ENCODE measurements at regions not wholly inside any gene's neighbourhood (a gene's known extent, or its start where the extent isn't known, plus 50 kb on each side); places are given as distances from the start of the nearest gene placed in this dataset.

- Histone ChIP-seq H4K20me1 (ENCODE audit: low read length) (no peaks in the 10 kb centered on the region), H3K79me2 (ENCODE audit: low read length) (no peaks in the 10 kb centered on the region), H3K9me3 (ENCODE audit: low read length) (no peaks in the 10 kb centered on the region), H3K27ac (ENCODE audit: low read length) (no peak overlapping the region), H3F3A (ENCODE audit: low read length, unreplicated experiment) (no peaks in the 10 kb centered on the region), H3K4me1 (ENCODE audit: insufficient read depth, low read length) (no peaks in the 10 kb centered on the region), H3K4me2 (ENCODE audit: low read length) (no peak overlapping the region), H3K9ac (ENCODE audit: low read length) (no peak overlapping the region), H3K9me2 (replicated peaks; ENCODE audit: low read length) (no peaks in the 10 kb centered on the region), H2AFZ (ENCODE audit: low read length) (0 out of 2 replicates have a peak overlapping the region, but pooled peaks have one; percentile 45), H3K27me3 (ENCODE audit: low read length) (no peaks in the 10 kb centered on the region), H3K4me3 (ENCODE audit: low read length) (no peak overlapping the region), H3K36me3 (ENCODE audit: low read depth, low read length) (no peaks in the 10 kb centered on the region)
- DNase-seq (no peak), ATAC-seq (no peak)
- TF ChIP-seq EZH2phosphoT487 (IDR thresholded peaks at IDR 0.05; ENCODE audit: borderline replicate concordance, low read length) = no peak
- no peak for TF ChIP-seq EZH2 (IDR thresholded peaks at IDR 0.05; ENCODE audit: low read length, unreplicated experiment)
- TF ChIP-seq, protein P1, sequence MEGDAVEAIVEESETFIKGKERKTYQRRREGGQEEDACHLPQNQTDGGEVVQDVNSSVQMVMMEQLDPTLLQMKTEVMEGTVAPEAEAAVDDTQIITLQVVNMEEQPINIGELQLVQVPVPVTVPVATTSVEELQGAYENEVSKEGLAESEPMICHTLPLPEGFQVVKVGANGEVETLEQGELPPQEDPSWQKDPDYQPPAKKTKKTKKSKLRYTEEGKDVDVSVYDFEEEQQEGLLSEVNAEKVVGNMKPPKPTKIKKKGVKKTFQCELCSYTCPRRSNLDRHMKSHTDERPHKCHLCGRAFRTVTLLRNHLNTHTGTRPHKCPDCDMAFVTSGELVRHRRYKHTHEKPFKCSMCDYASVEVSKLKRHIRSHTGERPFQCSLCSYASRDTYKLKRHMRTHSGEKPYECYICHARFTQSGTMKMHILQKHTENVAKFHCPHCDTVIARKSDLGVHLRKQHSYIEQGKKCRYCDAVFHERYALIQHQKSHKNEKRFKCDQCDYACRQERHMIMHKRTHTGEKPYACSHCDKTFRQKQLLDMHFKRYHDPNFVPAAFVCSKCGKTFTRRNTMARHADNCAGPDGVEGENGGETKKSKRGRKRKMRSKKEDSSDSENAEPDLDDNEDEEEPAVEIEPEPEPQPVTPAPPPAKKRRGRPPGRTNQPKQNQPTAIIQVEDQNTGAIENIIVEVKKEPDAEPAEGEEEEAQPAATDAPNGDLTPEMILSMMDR (conservative IDR thresholded peaks at IDR 0.05; ENCODE audit: low read depth, low read length) = no peak
- intact Hi-C loops (cut with micrococcal nuclease) = no loop called here
- CTCF ChIA-PET = no interaction called here
- POLR2A ChIA-PET (ENCODE audit: unreplicated experiment) = no interaction called here
- BruUV-seq (replicated peaks) = no TSS peak
Measured at GRCh38 chr4:171588764-171589163, 224.4 kb upstream of the GALNTL6 start.

DNA sequence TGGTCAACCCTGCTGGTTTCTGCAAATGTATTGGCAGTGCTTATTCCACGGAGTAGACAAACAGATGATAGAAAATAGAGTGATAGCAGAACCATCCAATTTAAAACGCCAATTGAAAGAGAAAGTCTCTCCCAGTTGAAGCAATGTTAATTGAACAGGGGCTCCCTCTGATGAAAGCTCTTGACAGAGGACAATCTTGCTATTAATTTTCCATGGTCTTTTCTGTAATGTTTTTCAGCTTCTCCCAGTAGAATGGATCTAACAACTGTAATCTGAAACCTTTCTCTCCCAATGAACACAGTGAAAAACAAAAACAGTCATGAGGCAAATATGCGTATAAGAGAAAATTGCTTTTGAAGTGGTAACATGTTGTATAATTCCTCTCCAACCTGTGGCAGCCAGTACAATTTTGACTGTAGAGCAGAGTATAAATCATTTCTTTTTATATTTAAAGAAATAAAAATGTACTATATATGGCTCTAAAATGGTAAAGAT, 225.1 kb upstream of the GALNTL6 start:
- no peak overlapping the region for H3K27ac ChIP-seq (ENCODE audit: low read length)
- H3K9ac ChIP-seq (ENCODE audit: low read length) = no peak overlapping the region
- H3K9me3 ChIP-seq (ENCODE audit: low read length) = no peaks in the 10 kb centered on the region
- no peaks in the 10 kb centered on the region for H3K27me3 ChIP-seq (ENCODE audit: low read length)
- no TSS peak for BruUV-seq (replicated peaks)
- no peak for TF ChIP-seq EZH2phosphoT487 (IDR thresholded peaks at IDR 0.05; ENCODE audit: borderline replicate concordance, low read length)
- TF ChIP-seq EZH2 (IDR thresholded peaks at IDR 0.05; ENCODE audit: low read length, unreplicated experiment) = no peak
- TF ChIP-seq, protein P1 (conservative IDR thresholded peaks at IDR 0.05; ENCODE audit: low read depth, low read length) = no peak
- H3K36me3 ChIP-seq (ENCODE audit: low read depth, low read length) = no peaks in the 10 kb centered on the region
- no peaks in the 10 kb centered on the region for H3K4me1 ChIP-seq (ENCODE audit: insufficient read depth, low read length)
- H3K4me3 ChIP-seq (ENCODE audit: low read length) = no peak overlapping the region
- ATAC-seq (no peak), DNase-seq (no peak)
- no peaks in the 10 kb centered on the region for H3F3A ChIP-seq (ENCODE audit: low read length, unreplicated experiment)
- H3K9me2 ChIP-seq (replicated peaks; ENCODE audit: low read length) = no peaks in the 10 kb centered on the region
- ChIA-PET CTCF (no interaction called here), POLR2A (ENCODE audit: unreplicated experiment) (no interaction called here)
- H3K79me2 ChIP-seq (ENCODE audit: low read length) = no peaks in the 10 kb centered on the region
- H2AFZ ChIP-seq (ENCODE audit: low read length) = no peak overlapping the region
- intact Hi-C loops (cut with micrococcal nuclease) = no loop called here
- no peaks in the 10 kb centered on the region for H4K20me1 ChIP-seq (ENCODE audit: low read length)
- no peak overlapping the region for H3K4me2 ChIP-seq (ENCODE audit: low read length)

- H3K27ac ChIP-seq (ENCODE audit: low read length) = no peak overlapping the region
- ATAC-seq = no peak
- ChIA-PET POLR2A (ENCODE audit: unreplicated experiment) (no interaction called here), CTCF (no interaction called here)
- TF ChIP-seq, protein P1 (conservative IDR thresholded peaks at IDR 0.05; ENCODE audit: low read depth, low read length) = no peak
- TF ChIP-seq EZH2phosphoT487 (IDR thresholded peaks at IDR 0.05; ENCODE audit: borderline replicate concordance, low read length) (no peak), EZH2 (IDR thresholded peaks at IDR 0.05; ENCODE audit: low read length, unreplicated experiment) (no peak)
- H3K27me3 ChIP-seq (ENCODE audit: low read length) = no peaks in the 10 kb centered on the region
- no peaks in the 10 kb centered on the region for H3K9me3 ChIP-seq (ENCODE audit: low read length)
- H3K4me3 ChIP-seq (ENCODE audit: low read length) = no peak overlapping the region
- no peaks in the 10 kb centered on the region for H3K9me2 ChIP-seq (replicated peaks; ENCODE audit: low read length)
- no TSS peak for BruUV-seq (replicated peaks)
- no peaks in the 10 kb centered on the region for H4K20me1 ChIP-seq (ENCODE audit: low read length)
- H3K79me2 ChIP-seq (ENCODE audit: low read length) = no peaks in the 10 kb centered on the region
- H3K4me1 ChIP-seq (ENCODE audit: insufficient read depth, low read length) = no peaks in the 10 kb centered on the region
- H3F3A ChIP-seq (ENCODE audit: low read length, unreplicated experiment) = no peaks in the 10 kb centered on the region
- H3K9ac ChIP-seq (ENCODE audit: low read length) = no peak overlapping the region
- intact Hi-C loops (cut with micrococcal nuclease) = no loop called here
- no peaks in the 10 kb centered on the region for H3K36me3 ChIP-seq (ENCODE audit: low read depth, low read length)
- no peak overlapping the region for H3K4me2 ChIP-seq (ENCODE audit: low read length)
- H2AFZ ChIP-seq (ENCODE audit: low read length) = no peak overlapping the region
- no peak for DNase-seq
Measured at GRCh38 chr4:171583790-171584189, 229.4 kb upstream of the GALNTL6 start.
